ENCODE measurements at regions not wholly inside any gene's neighbourhood (a gene's known extent, or its start where the extent isn't known, plus 50 kb on each side); places are given as distances from the start of the nearest gene placed in this dataset.
"Not testable (repeated sequence)": the region's sequence is repeated elsewhere in the genome, so short reads cannot be mapped to it uniquely, and the experiment has no call there.

- no CpG with 5 or more reads among the region's 1 CpG for WGBS (ENCODE audit: insufficient coverage, insufficient read length)
- Histone ChIP-seq H3K27me3 (ENCODE audit: control insufficient read depth, insufficient read depth, low read length) (no peaks in the 10 kb centered on the region), H3K27ac (ENCODE audit: low read length) (no peak overlapping the region), H3K36me3 (ENCODE audit: control insufficient read depth, insufficient read depth, low read length) (no peaks in the 10 kb centered on the region), H3K9me3 (ENCODE audit: control insufficient read depth, insufficient read depth, low read length) (no peaks in the 10 kb centered on the region), H3K4me1 (ENCODE audit: control insufficient read depth, insufficient read depth, low read length) (no peaks in the 10 kb centered on the region; the same call in 1 of the 2 replicates), H3K4me3 (ENCODE audit: low read length) (no peak overlapping the region)
- DNase-seq (ENCODE audit: low read depth, low spot score) = no peak
Observed at GRCh38 chr2:44101246-44101645, 67.4 kb upstream of the PPM1B start.

- H3K9me3 ChIP-seq (ENCODE audit: control insufficient read depth, insufficient read depth, low read length) = no peaks in the 10 kb centered on the region
- WGBS (ENCODE audit: insufficient coverage, insufficient read length) = no CpG with 5 or more reads among the region's 8 CpGs
- no peak overlapping the region for H3K4me3 ChIP-seq (ENCODE audit: low read length)
- DNase-seq (ENCODE audit: low read depth, low spot score) = no peak
- no peak overlapping the region for H3K27ac ChIP-seq (ENCODE audit: low read length)
- H3K4me1 ChIP-seq (ENCODE audit: control insufficient read depth, insufficient read depth, low read length) = no peaks in the 10 kb centered on the region; the same call in 1 of the 2 replicates
- H3K36me3 ChIP-seq (ENCODE audit: control insufficient read depth, insufficient read depth, low read length) = no peaks in the 10 kb centered on the region
- no peaks in the 10 kb centered on the region for H3K27me3 ChIP-seq (ENCODE audit: control insufficient read depth, insufficient read depth, low read length)
Observed at GRCh38 chr2:44102790-44103562, 65.7 kb upstream of the PPM1B start.

GRCh38 chr2:44103639-44104038, 65.0 kb upstream of the PPM1B start:
- Histone ChIP-seq H3K27ac (ENCODE audit: low read length) (no peak overlapping the region), H3K9me3 (ENCODE audit: control insufficient read depth, insufficient read depth, low read length) (no peaks in the 10 kb centered on the region), H3K4me3 (ENCODE audit: low read length) (no peak overlapping the region), H3K36me3 (ENCODE audit: control insufficient read depth, insufficient read depth, low read length) (no peaks in the 10 kb centered on the region), H3K4me1 (ENCODE audit: control insufficient read depth, insufficient read depth, low read length) (no peaks in the 10 kb centered on the region; the same call in 1 of the 2 replicates), H3K27me3 (ENCODE audit: control insufficient read depth, insufficient read depth, low read length) (no peaks in the 10 kb centered on the region)
- no peak for DNase-seq (ENCODE audit: low read depth, low spot score)
- WGBS (ENCODE audit: insufficient coverage, insufficient read length) = no CpG with 5 or more reads among the region's 6 CpGs

DNA sequence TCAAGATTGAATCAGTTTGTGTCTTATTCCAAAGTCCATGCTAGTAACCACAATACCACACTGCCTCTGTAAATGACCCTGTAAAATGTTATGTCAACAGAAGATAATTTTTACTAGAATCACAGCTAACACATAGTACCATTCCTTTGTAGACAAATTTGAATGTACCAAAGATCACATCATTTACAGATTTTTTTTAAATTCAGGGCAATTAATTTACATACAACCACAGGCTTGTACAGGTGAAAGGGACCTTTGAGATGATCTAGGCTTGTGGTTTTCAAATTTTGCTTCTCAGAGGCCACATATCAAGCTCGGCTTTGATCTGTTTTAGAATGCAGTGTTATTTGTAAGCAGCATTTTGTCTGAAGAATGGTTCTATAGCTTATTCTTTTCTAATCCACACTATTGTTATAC, 63.8 kb upstream of the PPM1B start:
- no peak overlapping the region for H3K4me3 ChIP-seq (ENCODE audit: low read length)
- DNase-seq (ENCODE audit: low read depth, low spot score) = no peak
- no peaks in the 10 kb centered on the region for H3K36me3 ChIP-seq (ENCODE audit: control insufficient read depth, insufficient read depth, low read length)
- no CpG with 5 or more reads among the region's 1 CpG for WGBS (ENCODE audit: insufficient coverage, insufficient read length)
- no peaks in the 10 kb centered on the region for H3K9me3 ChIP-seq (ENCODE audit: control insufficient read depth, insufficient read depth, low read length)
- H3K4me1 ChIP-seq (ENCODE audit: control insufficient read depth, insufficient read depth, low read length) = no peaks in the 10 kb centered on the region; the same call in 1 of the 2 replicates
- no peak overlapping the region for H3K27ac ChIP-seq (ENCODE audit: low read length)
- H3K27me3 ChIP-seq (ENCODE audit: control insufficient read depth, insufficient read depth, low read length) = no peaks in the 10 kb centered on the region

GRCh38 chr2:44106509-44106908, 62.2 kb upstream of the PPM1B start:
- not testable (repeated sequence) for DNase-seq (ENCODE audit: low read depth, low spot score); H3K9me3 ChIP-seq (ENCODE audit: control insufficient read depth, insufficient read depth, low read length); H3K27me3 ChIP-seq (ENCODE audit: control insufficient read depth, insufficient read depth, low read length); H3K4me3 ChIP-seq (ENCODE audit: low read length); H3K27ac ChIP-seq (ENCODE audit: low read length); H3K36me3 ChIP-seq (ENCODE audit: control insufficient read depth, insufficient read depth, low read length); H3K4me1 ChIP-seq (ENCODE audit: control insufficient read depth, insufficient read depth, low read length)
- WGBS (ENCODE audit: insufficient coverage, insufficient read length) = no CpG with 5 or more reads among the region's 9 CpGs

GRCh38 chr2:44107086-44107740, 61.5 kb upstream of the PPM1B start:
- WGBS (ENCODE audit: insufficient coverage, insufficient read length) = no CpG with 5 or more reads among the region's 5 CpGs
- H3K27ac ChIP-seq (ENCODE audit: low read length) = no peak overlapping the region
- no peaks in the 10 kb centered on the region; the same call in 1 of the 2 replicates for H3K4me1 ChIP-seq (ENCODE audit: control insufficient read depth, insufficient read depth, low read length)
- no peaks in the 10 kb centered on the region for H3K36me3 ChIP-seq (ENCODE audit: control insufficient read depth, insufficient read depth, low read length)
- no peaks in the 10 kb centered on the region for H3K9me3 ChIP-seq (ENCODE audit: control insufficient read depth, insufficient read depth, low read length)
- no peak for DNase-seq (ENCODE audit: low read depth, low spot score)
- no peak overlapping the region for H3K4me3 ChIP-seq (ENCODE audit: low read length)
- no peaks in the 10 kb centered on the region for H3K27me3 ChIP-seq (ENCODE audit: control insufficient read depth, insufficient read depth, low read length)

GRCh38 chr2:44107974-44108373, 60.7 kb upstream of the PPM1B start:
- no CpG with 5 or more reads among the region's 3 CpGs for WGBS (ENCODE audit: insufficient coverage, insufficient read length)

GRCh38 chr2:44109166-44109565, 59.5 kb upstream of the PPM1B start:
- Histone ChIP-seq H3K4me1 (ENCODE audit: control insufficient read depth, insufficient read depth, low read length) (no peaks in the 10 kb centered on the region), H3K27ac (ENCODE audit: low read length) (no peak overlapping the region), H3K4me3 (ENCODE audit: low read length) (no peak overlapping the region), H3K27me3 (ENCODE audit: control insufficient read depth, insufficient read depth, low read length) (no peaks in the 10 kb centered on the region), H3K36me3 (ENCODE audit: control insufficient read depth, insufficient read depth, low read length) (no peaks in the 10 kb centered on the region), H3K9me3 (ENCODE audit: control insufficient read depth, insufficient read depth, low read length) (no peaks in the 10 kb centered on the region)
- no CpG with 5 or more reads among the region's 3 CpGs for WGBS (ENCODE audit: insufficient coverage, insufficient read length)
- no peak for DNase-seq (ENCODE audit: low read depth, low spot score)

More at GRCh38 chr2:44107974-44108373, 60.7 kb upstream of the PPM1B start:
- no peaks in the 10 kb centered on the region for H3K9me3 ChIP-seq (ENCODE audit: control insufficient read depth, insufficient read depth, low read length)
- H3K27ac ChIP-seq (ENCODE audit: low read length) = no peak overlapping the region
- H3K36me3 ChIP-seq (ENCODE audit: control insufficient read depth, insufficient read depth, low read length) = no peaks in the 10 kb centered on the region
- H3K4me1 ChIP-seq (ENCODE audit: control insufficient read depth, insufficient read depth, low read length) = no peaks in the 10 kb centered on the region
- DNase-seq (ENCODE audit: low read depth, low spot score) = no peak
- H3K27me3 ChIP-seq (ENCODE audit: control insufficient read depth, insufficient read depth, low read length) = no peaks in the 10 kb centered on the region
- H3K4me3 ChIP-seq (ENCODE audit: low read length) = no peak overlapping the region

DNA sequence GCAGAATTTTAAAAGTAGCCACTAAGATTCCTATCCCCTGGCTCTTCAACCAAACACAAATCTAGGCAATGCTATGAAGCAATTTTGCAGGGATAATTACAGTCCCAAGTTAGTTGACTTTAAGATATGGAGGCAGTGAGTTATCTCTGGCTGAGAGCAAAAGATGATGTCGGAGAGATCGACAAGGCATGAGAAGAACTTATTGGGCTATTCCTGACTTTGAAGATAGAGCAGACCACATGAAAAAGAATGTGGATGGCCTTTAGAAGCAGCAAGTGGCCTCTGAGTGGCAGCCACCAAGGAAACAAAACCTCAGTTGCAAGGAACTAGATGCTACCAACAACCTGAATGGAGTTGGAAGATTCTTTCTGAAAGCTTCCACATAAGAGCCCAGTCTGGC, 58.2 kb upstream of the PPM1B start:
- no CpG with 5 or more reads among the region's 2 CpGs for WGBS (ENCODE audit: insufficient coverage, insufficient read length)
- H3K36me3 ChIP-seq (ENCODE audit: control insufficient read depth, insufficient read depth, low read length) = no peaks in the 10 kb centered on the region
- H3K4me1 ChIP-seq (ENCODE audit: control insufficient read depth, insufficient read depth, low read length) = no peaks in the 10 kb centered on the region
- no peaks in the 10 kb centered on the region for H3K9me3 ChIP-seq (ENCODE audit: control insufficient read depth, insufficient read depth, low read length)
- no peak overlapping the region for H3K4me3 ChIP-seq (ENCODE audit: low read length)
- H3K27ac ChIP-seq (ENCODE audit: low read length) = no peak overlapping the region
- no peaks in the 10 kb centered on the region for H3K27me3 ChIP-seq (ENCODE audit: control insufficient read depth, insufficient read depth, low read length)
- no peak for DNase-seq (ENCODE audit: low read depth, low spot score)

DNA sequence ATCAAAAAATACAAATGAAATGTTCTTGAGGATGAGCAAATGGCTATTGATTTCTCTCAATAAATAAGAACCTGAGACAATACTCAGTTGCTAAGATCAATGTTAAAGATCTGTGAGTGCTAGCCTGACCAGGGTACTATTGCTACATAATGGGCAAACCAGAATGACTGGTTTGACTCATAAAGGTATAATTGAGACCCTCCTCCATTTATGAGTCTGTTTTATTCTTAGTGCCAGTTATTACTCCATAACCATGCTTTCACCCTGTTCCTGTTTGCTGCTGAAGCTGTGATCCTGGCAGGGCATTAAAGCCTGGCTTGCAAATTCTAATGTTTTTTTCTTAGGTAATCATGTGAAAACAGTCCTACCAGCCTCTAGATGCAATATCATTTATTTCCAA, 56.6 kb upstream of the PPM1B start:
- Histone ChIP-seq H3K9me3 (ENCODE audit: control insufficient read depth, insufficient read depth, low read length) (no peaks in the 10 kb centered on the region), H3K4me1 (ENCODE audit: control insufficient read depth, insufficient read depth, low read length) (no peaks in the 10 kb centered on the region), H3K27ac (ENCODE audit: low read length) (no peak overlapping the region), H3K36me3 (ENCODE audit: control insufficient read depth, insufficient read depth, low read length) (no peaks in the 10 kb centered on the region), H3K27me3 (ENCODE audit: control insufficient read depth, insufficient read depth, low read length) (no peaks in the 10 kb centered on the region), H3K4me3 (ENCODE audit: low read length) (no peak overlapping the region)
- no peak for DNase-seq (ENCODE audit: low read depth, low spot score)

DNA sequence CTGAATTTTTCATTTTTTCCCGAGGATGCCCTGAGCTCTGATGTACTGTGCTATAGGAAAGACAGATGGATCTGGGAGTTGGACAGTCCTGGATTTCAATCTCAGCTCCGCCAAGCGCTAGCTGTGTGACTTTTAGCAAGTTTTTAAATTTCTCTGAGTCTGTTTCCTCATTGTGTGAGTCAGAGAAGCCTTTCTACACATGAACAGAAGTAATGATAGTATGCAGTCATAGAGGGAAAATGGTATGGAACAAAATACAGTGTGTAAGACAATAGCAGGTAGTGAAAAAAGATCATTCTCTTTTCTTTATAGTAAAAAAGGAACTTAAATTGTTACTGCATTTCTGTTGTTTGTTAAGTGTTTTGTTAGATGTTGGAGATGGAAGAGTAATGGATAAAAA, 52.4 kb upstream of the PPM1B start:
- no peaks in the 10 kb centered on the region for H3K36me3 ChIP-seq (ENCODE audit: control insufficient read depth, insufficient read depth, low read length)
- no peak for DNase-seq (ENCODE audit: low read depth, low spot score)
- no peak overlapping the region for H3K4me3 ChIP-seq (ENCODE audit: low read length)
- no peaks in the 10 kb centered on the region for H3K27me3 ChIP-seq (ENCODE audit: control insufficient read depth, insufficient read depth, low read length)
- WGBS (ENCODE audit: insufficient coverage, insufficient read length) = no CpG with 5 or more reads among the region's 3 CpGs
- no peaks in the 10 kb centered on the region for H3K9me3 ChIP-seq (ENCODE audit: control insufficient read depth, insufficient read depth, low read length)
- no peaks in the 10 kb centered on the region for H3K4me1 ChIP-seq (ENCODE audit: control insufficient read depth, insufficient read depth, low read length)
- H3K27ac ChIP-seq (ENCODE audit: low read length) = no peak overlapping the region
